H1 (cell line): ENCODE measurements at regions not wholly inside any gene's neighbourhood (a gene's known extent, or its start where the extent isn't known, plus 50 kb on each side); places are given as distances from the start of the nearest gene placed in this dataset.

Experiments
- CBX5 ChIP-seq: fragments of 300-800, 300-1000 bp; sonication (generic); IDR thresholded peaks from 2 replicates; pipeline ENCODE4 v1.7.1; 2016; ENCODE audit warnings: antibody characterized with exemption, low read length, low read depth
- CEBPB ChIP-seq: IDR thresholded peaks from 2 replicates; pipeline ENCODE4 v1.6.1; 2012; ENCODE audit warnings: low read depth, low read length
- JUN ChIP-seq: IDR thresholded peaks from 2 replicates; pipeline ENCODE4 v1.6.1; 2011; ENCODE audit warnings: low read depth, mild to moderate bottlenecking, improper control_type of control experiment, low read length
- KDM1A ChIP-seq: fragments of 200-600, 300-600 bp; sonication (generic); IDR thresholded peaks from 2 replicates; pipeline ENCODE4 v1.7.1; 2016; ENCODE audit warnings: mild to moderate bottlenecking, low read length, borderline replicate concordance
- POLR2A ChIP-seq, 2 experiments: IDR thresholded peaks; 1 replicate in 1 of 2; 2 replicates in 1 of 2; pipeline ENCODE4 v1.6.1; 2011; ENCODE audit warnings: low read depth in 2 of 2, low read length in 2 of 2, mild to moderate bottlenecking in 2 of 2; ENCODE audit errors: control extremely low read depth in 1 of 2
- TF ChIP-seq, protein P1 (sequence below), 3 experiments: IDR thresholded peaks; 1 replicate in 2 of 3; 2 replicates in 1 of 3; pipeline versions ENCODE4 v1.5.1 to v1.6.1; 2011; ENCODE audit warnings: low read length in 3 of 3, mild to moderate bottlenecking in 3 of 3, inconsistent platforms in 2 of 3, low read depth in 1 of 3, moderate library complexity in 1 of 3; ENCODE audit not compliant: insufficient read depth in 1 of 3; ENCODE audit errors: control extremely low read depth in 1 of 3
- TF ChIP-seq, protein P2 (sequence below): IDR thresholded peaks from 2 replicates; pipeline ENCODE4 v1.6.1; 2011; ENCODE audit warnings: low read depth, mild to moderate bottlenecking, low read length; ENCODE audit not compliant: insufficient read depth

- TF ChIP-seq, protein P1, sequence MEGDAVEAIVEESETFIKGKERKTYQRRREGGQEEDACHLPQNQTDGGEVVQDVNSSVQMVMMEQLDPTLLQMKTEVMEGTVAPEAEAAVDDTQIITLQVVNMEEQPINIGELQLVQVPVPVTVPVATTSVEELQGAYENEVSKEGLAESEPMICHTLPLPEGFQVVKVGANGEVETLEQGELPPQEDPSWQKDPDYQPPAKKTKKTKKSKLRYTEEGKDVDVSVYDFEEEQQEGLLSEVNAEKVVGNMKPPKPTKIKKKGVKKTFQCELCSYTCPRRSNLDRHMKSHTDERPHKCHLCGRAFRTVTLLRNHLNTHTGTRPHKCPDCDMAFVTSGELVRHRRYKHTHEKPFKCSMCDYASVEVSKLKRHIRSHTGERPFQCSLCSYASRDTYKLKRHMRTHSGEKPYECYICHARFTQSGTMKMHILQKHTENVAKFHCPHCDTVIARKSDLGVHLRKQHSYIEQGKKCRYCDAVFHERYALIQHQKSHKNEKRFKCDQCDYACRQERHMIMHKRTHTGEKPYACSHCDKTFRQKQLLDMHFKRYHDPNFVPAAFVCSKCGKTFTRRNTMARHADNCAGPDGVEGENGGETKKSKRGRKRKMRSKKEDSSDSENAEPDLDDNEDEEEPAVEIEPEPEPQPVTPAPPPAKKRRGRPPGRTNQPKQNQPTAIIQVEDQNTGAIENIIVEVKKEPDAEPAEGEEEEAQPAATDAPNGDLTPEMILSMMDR (IDR thresholded peaks at IDR 0.05; ENCODE audit: control extremely low read depth in 1 of 3, insufficient read depth in 1 of 3, low read depth in 1 of 3, low read length in 3 of 3) = no peak
- no peak for TF ChIP-seq CBX5
- no peak for TF ChIP-seq POLR2A (IDR thresholded peaks at IDR 0.05; ENCODE audit: control extremely low read depth in 1 of 2, low read depth in 2 of 2, low read length in 2 of 2)
- TF ChIP-seq, protein P2, sequence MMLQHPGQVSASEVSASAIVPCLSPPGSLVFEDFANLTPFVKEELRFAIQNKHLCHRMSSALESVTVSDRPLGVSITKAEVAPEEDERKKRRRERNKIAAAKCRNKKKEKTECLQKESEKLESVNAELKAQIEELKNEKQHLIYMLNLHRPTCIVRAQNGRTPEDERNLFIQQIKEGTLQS = no peak
- no peak for TF ChIP-seq JUN
- TF ChIP-seq CEBPB = no peak
- TF ChIP-seq KDM1A = no peak
Observed at GRCh38 chr5:106154280-106154716, 1516.4 kb downstream of the EFNA5 start.
